Activated B cell treated with CpG ODN at 0.5 μM for 24 hours (primary cell): ENCODE measurements at regions not wholly inside any gene's neighbourhood (a gene's known extent, or its start where the extent isn't known, plus 50 kb on each side); places are given as distances from the start of the nearest gene placed in this dataset.

Source experiments
- ATAC-seq: fragments of 200-7000 bp; cut with Tn5 transposase; one replicate; pipeline ENCODE4 v1.10.0; 2021; ENCODE audit warnings: low read depth, mild to moderate bottlenecking, moderate library complexity
- CTCF ChIA-PET: fragments of 350-600 bp; sonication (Branson Sonifier 250); formaldehyde crosslinking; loops from one replicate; lab custom pipeline; 2021; ENCODE audit warnings: antibody characterized with exemption; lab: Charles Lee
- POLR2A ChIA-PET: fragments of 350-600 bp; sonication (Branson Sonifier 250); formaldehyde crosslinking; loops from one replicate; lab custom pipeline; 2021; ENCODE audit warnings: antibody characterized with exemption; lab: Charles Lee
- DNase-seq: peaks from one replicate; pipeline ENCODE4 v3.0.0; 2022
- H3K27ac Mint-ChIP-seq: one replicate; pipeline ENCODE4 v1.8.0; 2020; ENCODE audit warnings: mixed read lengths
- H3K27me3 Mint-ChIP-seq: one replicate; pipeline ENCODE4 v1.8.0; 2021; ENCODE audit warnings: mixed read lengths
- H3K36me3 Mint-ChIP-seq: one replicate; pipeline ENCODE4 v1.8.0; 2021; ENCODE audit warnings: low read depth, mixed read lengths
- H3K4me1 Mint-ChIP-seq: one replicate; pipeline ENCODE4 v1.8.0; 2021; ENCODE audit warnings: mixed read lengths
- H3K4me3 Mint-ChIP-seq: one replicate; pipeline ENCODE4 v1.8.0; 2020; ENCODE audit warnings: mild to moderate bottlenecking, mixed read lengths
- H3K9me3 Mint-ChIP-seq: one replicate; pipeline ENCODE4 v1.8.0; 2020; ENCODE audit warnings: mixed read lengths
- CTCF ChIP-seq: fragments of 200-600 bp; IDR thresholded peaks from one replicate; pipeline ENCODE4 v1.8.0; 2022; ENCODE audit warnings: antibody characterized with exemption, mild to moderate bottlenecking
- intact Hi-C: fragments of 100-400 bp; cut with micrococcal nuclease; formaldehyde crosslinking; loops from one replicate; pipeline ENCODE4 v1.15.1; 2024

DNA sequence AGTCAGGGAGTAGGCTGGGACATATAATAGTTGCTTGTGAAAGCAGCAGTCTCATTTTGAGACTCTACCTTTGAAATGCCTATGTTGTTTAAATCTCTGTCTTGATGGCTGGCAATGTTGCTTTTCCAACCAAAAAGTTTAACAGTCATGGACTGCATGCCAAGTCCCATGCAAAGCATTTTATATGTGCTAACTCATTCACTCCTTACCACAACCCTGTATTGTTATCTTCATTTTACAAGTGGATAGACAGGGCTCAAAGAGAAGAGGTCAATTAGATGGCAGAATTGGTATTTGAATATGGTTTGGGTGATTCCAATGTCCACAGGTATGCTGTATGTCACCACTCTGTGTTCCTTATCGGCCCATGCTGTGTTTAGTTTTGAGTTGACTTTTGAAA is 331.4 kb upstream of the USP24 start:
- no peak for ATAC-seq
- Mint-ChIP-seq H3K36me3 (no peaks in the 10 kb centered on the region), H3K27ac (no peak overlapping the region), H3K4me3 (no peak overlapping the region), H3K4me1 (no peaks in the 10 kb centered on the region), H3K27me3 (no peaks in the 10 kb centered on the region), H3K9me3 (no peaks in the 10 kb centered on the region)
- intact Hi-C loops: no loop called here
- no peak for TF ChIP-seq CTCF
- DNase-seq: no peak
- POLR2A ChIA-PET: no interaction called here
- CTCF ChIA-PET: no interaction called here

DNA sequence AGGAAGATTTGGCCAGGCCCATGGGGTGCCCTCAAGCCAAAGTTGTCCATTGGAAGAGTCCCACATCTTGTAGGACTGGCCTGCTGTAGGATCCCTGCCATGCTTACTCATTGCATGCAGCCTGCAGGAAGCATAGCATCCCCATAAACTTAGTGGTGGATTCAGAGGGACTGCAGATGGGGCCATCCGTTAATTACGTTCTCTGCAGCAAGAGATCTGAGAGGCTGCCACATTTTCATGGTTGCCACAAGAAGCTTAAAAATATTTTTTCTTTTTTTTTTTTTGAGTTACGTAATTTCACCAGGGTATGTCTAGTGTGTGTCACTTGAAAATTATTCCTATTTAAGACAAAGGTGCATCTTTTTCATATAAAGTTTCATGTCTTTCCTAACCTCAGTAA is 329.7 kb upstream of the USP24 start:
- Mint-ChIP-seq H3K27me3 (no peaks in the 10 kb centered on the region), H3K36me3 (no peaks in the 10 kb centered on the region), H3K4me1 (no peaks in the 10 kb centered on the region), H3K27ac (no peak overlapping the region), H3K9me3 (no peaks in the 10 kb centered on the region), H3K4me3 (no peak overlapping the region)
- ATAC-seq (no peak), DNase-seq (no peak)
- intact Hi-C loops: no loop called here
- TF ChIP-seq CTCF: no peak
- ChIA-PET POLR2A (no interaction called here), CTCF (no interaction called here)

- DNase-seq (no peak), ATAC-seq (no peak)
- TF ChIP-seq CTCF: no peak
- no peak overlapping the region for H3K27ac Mint-ChIP-seq
- no peak overlapping the region for H3K4me3 Mint-ChIP-seq
- intact Hi-C loops: no loop called here
- CTCF ChIA-PET: no interaction called here
- no peaks in the 10 kb centered on the region for H3K36me3 Mint-ChIP-seq
- H3K9me3 Mint-ChIP-seq: no peaks in the 10 kb centered on the region
- POLR2A ChIA-PET: no interaction called here
- no peaks in the 10 kb centered on the region for H3K4me1 Mint-ChIP-seq
- no peaks in the 10 kb centered on the region for H3K27me3 Mint-ChIP-seq
Measured at GRCh38 chr1:55542901-55543504, 327.8 kb upstream of the USP24 start.

DNA sequence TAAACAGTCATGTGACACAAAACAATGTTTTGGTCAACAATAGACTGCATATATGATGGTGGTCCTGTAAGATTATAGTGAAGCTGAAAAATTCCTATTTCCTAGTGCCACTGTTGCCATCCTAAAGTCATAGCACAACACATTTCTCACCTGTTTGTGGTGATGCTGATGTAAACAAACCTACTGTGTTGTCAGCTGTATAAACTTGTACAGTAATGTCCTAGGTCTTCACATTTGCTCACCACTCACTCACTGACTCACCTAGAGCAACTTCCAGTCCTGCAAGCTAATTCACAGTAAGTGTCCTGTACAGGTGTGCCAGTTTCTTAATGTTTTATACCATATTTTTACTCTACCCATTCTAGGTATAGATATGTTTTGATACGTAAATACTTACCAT is 326.1 kb upstream of the USP24 start:
- TF ChIP-seq CTCF: no peak
- Mint-ChIP-seq H3K4me3 (no peak overlapping the region), H3K27me3 (no peaks in the 10 kb centered on the region), H3K27ac (no peak overlapping the region), H3K36me3 (no peaks in the 10 kb centered on the region), H3K4me1 (no peaks in the 10 kb centered on the region), H3K9me3 (no peaks in the 10 kb centered on the region)
- DNase-seq (no peak), ATAC-seq (no peak)
- ChIA-PET CTCF (no interaction called here), POLR2A (no interaction called here)
- intact Hi-C loops: no loop called here

DNA sequence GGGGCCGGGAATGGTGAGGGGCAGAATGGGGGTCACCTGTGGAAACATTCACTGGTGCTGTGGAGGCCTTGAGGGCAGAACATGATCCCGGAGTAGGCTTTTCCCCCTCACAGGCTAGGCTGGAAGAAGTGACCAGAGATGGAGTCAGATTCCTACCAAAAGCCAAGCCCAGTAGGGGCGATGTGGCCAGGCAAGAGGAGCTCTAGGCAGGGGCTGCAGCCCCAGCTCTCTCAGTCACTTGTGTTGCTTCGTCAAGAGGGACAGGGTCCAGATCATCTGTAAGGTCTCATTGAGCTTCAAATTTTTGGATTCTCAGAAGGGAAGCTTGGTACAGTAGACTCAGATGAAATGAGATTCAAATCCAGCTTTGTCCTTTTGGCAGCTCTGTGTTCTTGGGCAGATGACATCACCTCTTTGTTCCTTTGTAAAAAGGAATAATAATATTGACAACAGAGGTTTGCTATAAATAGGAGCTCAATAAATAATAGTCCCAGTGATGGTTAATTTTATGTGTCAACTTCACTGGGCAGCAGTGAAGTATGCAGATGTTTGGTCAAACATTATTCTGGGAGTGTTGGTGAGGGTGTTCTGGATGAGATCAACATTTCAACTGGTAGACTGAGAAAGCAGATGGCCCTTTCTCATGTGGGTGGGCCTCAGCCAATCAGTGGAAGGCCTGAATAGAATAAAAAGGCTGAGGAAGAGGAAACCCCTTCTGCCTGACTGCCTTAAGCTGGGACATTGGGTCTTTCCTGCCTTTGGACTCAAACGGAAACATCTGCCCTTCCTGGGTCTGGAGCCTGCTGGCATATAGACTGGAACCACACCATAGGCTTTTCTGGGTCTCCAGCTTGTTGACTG is 324.7 kb upstream of the USP24 start:
- no peak overlapping the region for H3K27ac Mint-ChIP-seq
- no peak for TF ChIP-seq CTCF
- H3K9me3 Mint-ChIP-seq: no peaks in the 10 kb centered on the region
- ChIA-PET CTCF (no interaction called here), POLR2A (no interaction called here)
- H3K27me3 Mint-ChIP-seq: no peaks in the 10 kb centered on the region
- no peaks in the 10 kb centered on the region for H3K4me1 Mint-ChIP-seq
- no peak for ATAC-seq
- intact Hi-C loops: no loop called here
- DNase-seq: no peak
- no peaks in the 10 kb centered on the region for H3K36me3 Mint-ChIP-seq
- H3K4me3 Mint-ChIP-seq: no peak overlapping the region
